GM18873 (cell line): ENCODE measurements at regions not wholly inside any gene's neighbourhood (a gene's known extent, or its start where the extent isn't known, plus 50 kb on each side); places are given as distances from the start of the nearest gene placed in this dataset.
"Not testable (repeated sequence)": the region's sequence is repeated elsewhere in the genome, so short reads cannot be mapped to it uniquely, and the experiment has no call there.

Experiments
- ATAC-seq: cut with Tn5 transposase; IDR thresholded peaks from one replicate; pipeline ENCODE4 v1.9.1; 2021; ENCODE audit warnings: mild to moderate bottlenecking, moderate library complexity, moderate number of reproducible peaks; ENCODE audit not compliant: unreplicated experiment, low FRiP score

- ATAC-seq = no peak
Measured at GRCh38 chr18:35822413-35822812, 150.1 kb upstream of the RMP24 start.

GRCh38 chr18:35826477-35826876 lies 146.0 kb upstream of the RMP24 start:
- no peak for ATAC-seq

- no peak for ATAC-seq
Measured at GRCh38 chr18:35827275-35827902, 145.1 kb upstream of the RMP24 start.

GRCh38 chr18:35827903-35828275 lies 144.6 kb upstream of the RMP24 start:
- no peak for ATAC-seq

- ATAC-seq = no peak
Measured at GRCh38 chr18:35828591-35828990, 143.9 kb upstream of the RMP24 start.

GRCh38 chr18:35835366-35835765 lies 137.1 kb upstream of the RMP24 start:
- ATAC-seq = no peak

- peak; percentile 90 for ATAC-seq
Measured at GRCh38 chr18:35835833-35836232, 136.6 kb upstream of the RMP24 start.

GRCh38 chr18:35836932-35837331 lies 135.5 kb upstream of the RMP24 start:
- ATAC-seq = no peak

GRCh38 chr18:35837922-35838496 lies 134.5 kb upstream of the RMP24 start:
- no peak for ATAC-seq

- no peak for ATAC-seq
Measured at GRCh38 chr18:35841283-35841682, 131.2 kb upstream of the RMP24 start.

- ATAC-seq = no peak
Measured at GRCh38 chr18:35842536-35842935, 129.9 kb upstream of the RMP24 start.

GRCh38 chr18:35848321-35848720 lies 124.2 kb upstream of the RMP24 start:
- not testable (repeated sequence) for ATAC-seq

GRCh38 chr18:35849241-35849640 lies 123.2 kb upstream of the RMP24 start:
- ATAC-seq = not testable (repeated sequence)

- ATAC-seq = no peak
Measured at GRCh38 chr18:35851286-35851970, 121.1 kb upstream of the RMP24 start.

GRCh38 chr18:35852786-35853185 lies 119.7 kb upstream of the RMP24 start:
- ATAC-seq = no peak

GRCh38 chr18:35854095-35854494 lies 118.4 kb upstream of the RMP24 start:
- ATAC-seq = no peak

GRCh38 chr18:35856178-35856577 lies 116.3 kb upstream of the RMP24 start:
- ATAC-seq = no peak

- ATAC-seq = not testable (repeated sequence)
Measured at GRCh38 chr18:35856721-35857120, 115.8 kb upstream of the RMP24 start.

GRCh38 chr18:35857581-35857980 lies 114.9 kb upstream of the RMP24 start:
- ATAC-seq = not testable (repeated sequence)

GRCh38 chr18:35861367-35862118 lies 110.9 kb upstream of the RMP24 start:
- no peak for ATAC-seq

- ATAC-seq = no peak
Measured at GRCh38 chr18:35862119-35862640, 110.3 kb upstream of the RMP24 start.
